GM23248 (cell line): ENCODE measurements at regions not wholly inside any gene's neighbourhood (a gene's known extent, or its start where the extent isn't known, plus 50 kb on each side); places are given as distances from the start of the nearest gene placed in this dataset.

ENCODE experiments used
- EZH2 ChIP-seq: fragments of 200-600 bp; sonication (generic); IDR thresholded peaks from 2 replicates; pipeline ENCODE4 v1.6.1; 2018; ENCODE audit warnings: antibody characterized with exemption, mild to moderate bottlenecking; ENCODE audit not compliant: insufficient read depth, poor library complexity, severe bottlenecking
- EZH2phosphoT487 ChIP-seq: fragments of 200-600 bp; sonication (generic); IDR thresholded peaks from 2 replicates; pipeline ENCODE4 v1.6.1; 2018; ENCODE audit warnings: antibody characterized with exemption, moderate library complexity, mild to moderate bottlenecking, low read depth; ENCODE audit not compliant: insufficient read depth

DNA sequence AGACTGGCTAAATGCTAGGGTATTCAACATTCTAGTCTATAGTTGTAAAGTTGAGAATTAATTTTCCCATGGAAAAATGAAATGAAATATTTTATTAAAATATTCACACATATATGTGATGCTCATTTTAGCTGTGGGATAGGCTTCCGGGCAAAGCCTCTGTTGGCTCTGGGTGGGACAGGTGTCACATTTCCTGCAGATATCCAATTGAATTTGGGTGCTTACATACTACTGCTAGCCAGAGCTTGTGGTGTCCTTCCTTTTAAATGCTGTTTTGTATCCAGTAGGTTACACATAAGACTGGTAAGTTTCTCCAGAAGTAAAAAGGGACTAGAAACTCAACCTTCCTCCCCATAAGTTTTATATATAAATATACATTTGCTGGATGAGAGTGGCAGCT, 73.8 kb downstream of the RPRM start:
- TF ChIP-seq EZH2 (no peak), EZH2phosphoT487 (no peak)
